Breast epithelium (tissue), 3 donors: ENCODE measurements at regions not wholly inside any gene's neighbourhood (a gene's known extent, or its start where the extent isn't known, plus 50 kb on each side); places are given as distances from the start of the nearest gene placed in this dataset.

Source experiments
- CTCF ChIP-seq, 3 donors: fragments of 450-650 bp; IDR thresholded peaks; one replicate each; pipeline ENCODE4 v1.5.1; 2016 to 2017; ENCODE audit warnings: antibody characterized with exemption in 3 of 3, mild to moderate bottlenecking in 3 of 3, moderate library complexity in 3 of 3
- POLR2A ChIP-seq: fragments of 450-650 bp; IDR thresholded peaks from one replicate; pipeline ENCODE4 v1.6.1; 2016; ENCODE audit warnings: antibody characterized with exemption, mild to moderate bottlenecking, moderate library complexity

- TF ChIP-seq CTCF (IDR thresholded peaks at IDR 0.05) = peak in 1 of 3 donors; percentile 25
- no peak for TF ChIP-seq POLR2A
Observed at GRCh38 chrX:85544609-85545008, 165.1 kb upstream of the POF1B start.
